Neural progenitor cell (in vitro differentiated cells): ENCODE measurements at regions not wholly inside any gene's neighbourhood (a gene's known extent, or its start where the extent isn't known, plus 50 kb on each side); places are given as distances from the start of the nearest gene placed in this dataset.

ENCODE experiments used
- DNase-seq: peaks from one replicate; pipeline ENCODE4 v3.0.0-alpha.2; 2016; ENCODE audit warnings: low spot score
- H2AFZ ChIP-seq: fragments of 200-600 bp; sonication (generic); replicated peaks from 2 replicates; pipeline ENCODE4 v1.6.1; 2016; ENCODE audit warnings: antibody characterized with exemption
- H3F3A ChIP-seq: fragments of 200-600 bp; sonication (generic); 2 replicates; pipeline ENCODE4 v1.6.1; 2016; ENCODE audit warnings: antibody characterized with exemption, low read depth
- H3K27ac ChIP-seq: fragments of 200-600 bp; sonication (generic); 2 replicates; pipeline ENCODE4 v1.5.1; 2016; ENCODE audit warnings: mild to moderate bottlenecking
- H3K27me3 ChIP-seq: fragments of 200-600 bp; sonication (generic); 2 replicates; pipeline ENCODE4 v1.6.1; 2016; ENCODE audit warnings: mild to moderate bottlenecking, moderate library complexity
- H3K36me3 ChIP-seq: fragments of 200-600 bp; sonication (generic); 2 replicates; pipeline ENCODE4 v1.5.1; 2016
- H3K4me1 ChIP-seq: fragments of 200-600 bp; sonication (generic); 2 replicates; pipeline ENCODE4 v1.6.1; 2016; ENCODE audit warnings: mixed run types
- H3K4me2 ChIP-seq: fragments of 200-600 bp; sonication (generic); 2 replicates; pipeline ENCODE4 v1.6.1; 2016
- H3K4me3 ChIP-seq: fragments of 200-600 bp; sonication (generic); 2 replicates; pipeline ENCODE4 v1.5.1; 2016
- H3K79me2 ChIP-seq: fragments of 200-600 bp; sonication (generic); 2 replicates; pipeline ENCODE4 v1.6.1; 2016; ENCODE audit warnings: low read depth
- H3K9ac ChIP-seq: fragments of 200-600 bp; sonication (generic); 2 replicates; pipeline ENCODE4 v1.6.1; 2016
- H3K9me3 ChIP-seq: fragments of 200-600 bp; sonication (generic); 2 replicates; pipeline ENCODE4 v1.5.1; 2016; ENCODE audit warnings: low read depth
- H4K20me1 ChIP-seq: fragments of 200-600 bp; sonication (generic); 2 replicates; pipeline ENCODE4 v1.6.1; 2016; ENCODE audit warnings: low read depth
- H3K27ac Mint-ChIP-seq: 3 replicates; pipeline ENCODE4 v1.8.0; 2021; ENCODE audit warnings: mixed read lengths
- H3K27me3 Mint-ChIP-seq: 2 replicates; pipeline ENCODE4 v1.8.0; 2022; ENCODE audit warnings: low read depth, mild to moderate bottlenecking, inconsistent platforms, moderate library complexity, mixed read lengths; ENCODE audit not compliant: insufficient read depth
- H3K36me3 Mint-ChIP-seq: 3 replicates; pipeline ENCODE4 v1.8.0; 2021; ENCODE audit warnings: mixed read lengths
- H3K4me1 Mint-ChIP-seq: 3 replicates; pipeline ENCODE4 v1.8.0; 2021; ENCODE audit warnings: mixed read lengths
- H3K4me3 Mint-ChIP-seq: 3 replicates; pipeline ENCODE4 v1.8.0; 2021; ENCODE audit warnings: mild to moderate bottlenecking, moderate library complexity, mixed read lengths
- H3K9me3 Mint-ChIP-seq: 3 replicates; pipeline ENCODE4 v1.8.0; 2020; ENCODE audit warnings: mixed read lengths
- CTCF ChIP-seq: fragments of 200-600 bp; sonication (generic); IDR thresholded peaks from 2 replicates; pipeline ENCODE4 v1.5.1; 2017; ENCODE audit warnings: antibody characterized with exemption, mild to moderate bottlenecking
- EZH2 ChIP-seq: fragments of 200-600 bp; sonication (generic); IDR thresholded peaks from 2 replicates; pipeline ENCODE4 v1.6.1; 2017; ENCODE audit warnings: antibody characterized with exemption, mild to moderate bottlenecking, moderate library complexity
- EZH2phosphoT487 ChIP-seq: fragments of 200-600 bp; sonication (generic); IDR thresholded peaks from 2 replicates; pipeline ENCODE4 v1.6.1; 2017; ENCODE audit warnings: antibody characterized with exemption

GRCh38 chr2:78407960-78408794, 617.3 kb upstream of the REG3G start:
- H3K36me3 ChIP-seq, result no peaks in the 10 kb centered on the region
- Mint-ChIP-seq H3K27ac (no peak overlapping the region), H3K36me3 (no peaks in the 10 kb centered on the region), H3K4me3 (no peak overlapping the region), H3K4me1 (no peaks in the 10 kb centered on the region), H3K27me3 (peaks cover 2% of the 10 kb centered on the region), H3K9me3 (no peaks in the 10 kb centered on the region)
- no peaks in the 10 kb centered on the region for H3K27me3 ChIP-seq
- no peak overlapping the region for H3K4me3 ChIP-seq
- no peak overlapping the region for H3K27ac ChIP-seq
- no peak for DNase-seq
- H3K4me2 ChIP-seq, result no peak overlapping the region
- H3K9ac ChIP-seq, result no peak overlapping the region
- no peak overlapping the region for H2AFZ ChIP-seq
- H3F3A ChIP-seq, result no peaks in the 10 kb centered on the region
- H4K20me1 ChIP-seq, result no peaks in the 10 kb centered on the region
- H3K9me3 ChIP-seq, result no peaks in the 10 kb centered on the region
- TF ChIP-seq CTCF, result no peak
- H3K79me2 ChIP-seq, result no peaks in the 10 kb centered on the region
- no peaks in the 10 kb centered on the region for H3K4me1 ChIP-seq

DNA sequence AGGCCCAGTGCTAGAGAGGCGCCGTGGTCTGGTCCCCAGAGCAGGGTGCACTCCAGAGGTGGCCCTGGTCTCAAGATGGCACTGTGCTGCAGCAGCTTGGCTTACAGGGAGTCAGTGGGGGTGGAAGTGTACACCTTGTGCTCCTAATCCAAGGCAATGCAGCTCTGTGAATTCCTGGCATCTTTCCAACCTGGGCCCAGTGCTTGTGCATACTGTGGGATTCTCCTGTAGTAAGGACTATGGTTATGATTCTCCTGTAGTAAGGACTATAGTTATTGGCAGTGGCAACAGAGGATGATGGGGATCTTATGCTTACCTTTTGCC, 616.7 kb upstream of the REG3G start:
- no peaks in the 10 kb centered on the region for H3K27me3 ChIP-seq
- H3K9me3 Mint-ChIP-seq, result no peaks in the 10 kb centered on the region
- H3K4me3 ChIP-seq, result no peak overlapping the region
- no peaks in the 10 kb centered on the region for H3K4me1 Mint-ChIP-seq
- H3K27ac ChIP-seq, result no peak overlapping the region
- no peaks in the 10 kb centered on the region for H4K20me1 ChIP-seq
- no peaks in the 10 kb centered on the region for H3K79me2 ChIP-seq
- H3K9ac ChIP-seq, result no peak overlapping the region
- H3K9me3 ChIP-seq, result no peaks in the 10 kb centered on the region
- H3F3A ChIP-seq, result no peaks in the 10 kb centered on the region
- no peak for DNase-seq
- TF ChIP-seq CTCF (no peak), EZH2 (no peak), EZH2phosphoT487 (no peak)
- peaks cover 2% of the 10 kb centered on the region for H3K27me3 Mint-ChIP-seq
- H3K4me3 Mint-ChIP-seq, result no peak overlapping the region
- no peaks in the 10 kb centered on the region for H3K36me3 Mint-ChIP-seq
- H3K4me1 ChIP-seq, result no peaks in the 10 kb centered on the region
- H2AFZ ChIP-seq, result no peak overlapping the region
- H3K36me3 ChIP-seq, result no peaks in the 10 kb centered on the region
- no peak overlapping the region for H3K4me2 ChIP-seq
- H3K27ac Mint-ChIP-seq, result no peak overlapping the region

GRCh38 chr2:78411303-78411702, 614.2 kb upstream of the REG3G start:
- H3K4me1 Mint-ChIP-seq, result no peaks in the 10 kb centered on the region
- Histone ChIP-seq H3K9ac (no peak overlapping the region), H3K4me2 (no peak overlapping the region), H3K27ac (no peak overlapping the region), H3K4me1 (no peaks in the 10 kb centered on the region), H3F3A (no peaks in the 10 kb centered on the region), H3K9me3 (no peaks in the 10 kb centered on the region), H2AFZ (no peak overlapping the region), H3K36me3 (no peaks in the 10 kb centered on the region), H3K79me2 (no peaks in the 10 kb centered on the region), H4K20me1 (no peaks in the 10 kb centered on the region), H3K4me3 (no peak overlapping the region), H3K27me3 (no peaks in the 10 kb centered on the region)
- no peaks in the 10 kb centered on the region for H3K9me3 Mint-ChIP-seq
- H3K27ac Mint-ChIP-seq, result no peak overlapping the region
- peaks cover 2% of the 10 kb centered on the region for H3K27me3 Mint-ChIP-seq
- TF ChIP-seq EZH2phosphoT487 (no peak), EZH2 (no peak), CTCF (no peak)
- H3K36me3 Mint-ChIP-seq, result no peaks in the 10 kb centered on the region
- H3K4me3 Mint-ChIP-seq, result no peak overlapping the region
- no peak for DNase-seq
